Transverse colon (tissue), 4 donors: ENCODE measurements at regions not wholly inside any gene's neighbourhood (a gene's known extent, or its start where the extent isn't known, plus 50 kb on each side); places are given as distances from the start of the nearest gene placed in this dataset.

Experiments used
- DNase-seq: peaks from one replicate; pipeline ENCODE4 v3.0.0-alpha.2; 2019
- H3K27ac ChIP-seq, 4 donors: fragments of 200-600 bp; sonication (generic); 2 replicates each; pipeline ENCODE4 v1.5.1; 2016 to 2018; ENCODE audit warnings: inconsistent platforms in 4 of 4
- H3K27me3 ChIP-seq: fragments of 200-600 bp; sonication (generic); 2 replicates; pipeline ENCODE4 v1.5.1; 2017; ENCODE audit warnings: inconsistent platforms
- H3K36me3 ChIP-seq, 4 donors: fragments of 200-600 bp; sonication (generic); 2 replicates each; pipeline ENCODE4 v1.5.1; 2017 to 2019; ENCODE audit warnings: inconsistent platforms in 4 of 4
- H3K4me1 ChIP-seq, 4 donors: fragments of 200-600 bp; sonication (generic); 2 replicates each; pipeline ENCODE4 v1.5.1; 2017 to 2020; ENCODE audit warnings: inconsistent platforms in 4 of 4
- H3K4me3 ChIP-seq, 4 donors: fragments of 200-600 bp; sonication (generic); 1 replicate in 1 of 4; 2 replicates in 3 of 4; pipeline versions ENCODE4 v1.5.1 to v1.6.1; 2017 to 2019; ENCODE audit warnings: inconsistent platforms in 4 of 4
- H3K9me3 ChIP-seq, 2 donors: fragments of 200-600 bp; sonication (generic); 2 replicates each; pipeline ENCODE4 v1.5.1; 2017 to 2019; ENCODE audit warnings: inconsistent platforms in 2 of 2
- CTCF ChIP-seq, 5 experiments: fragments of 200-600 bp in 3 of 5; fragments of 450-650 bp in 2 of 5; sonication (generic) in 3 of 5; IDR thresholded peaks; 1 replicate in 2 of 5; 2 replicates in 3 of 5; pipeline ENCODE4 v1.5.1; 2016 to 2017; ENCODE audit warnings: antibody characterized with exemption in 5 of 5, inconsistent platforms in 3 of 5, mild to moderate bottlenecking in 2 of 5, moderate library complexity in 1 of 5
- EP300 ChIP-seq: sonication (generic); formaldehyde crosslinking; IDR thresholded peaks from one replicate; pipeline ENCODE4 v1.6.1; 2017; ENCODE audit warnings: antibody characterized with exemption, low read depth
- POLR2A ChIP-seq: fragments of 450-650 bp; IDR thresholded peaks from one replicate; pipeline ENCODE4 v1.6.1; 2016; ENCODE audit warnings: antibody characterized with exemption, mild to moderate bottlenecking, moderate library complexity
- POLR2AphosphoS5 ChIP-seq, 3 donors: sonication (generic); formaldehyde crosslinking; IDR thresholded peaks; one replicate each; pipeline ENCODE4 v1.6.1; 2016; ENCODE audit warnings: antibody characterized with exemption in 3 of 3
- WGBS, 2 donors: methylation state at CpG; one replicate each; pipeline ENCODE4 v1.1.5; 2018; ENCODE audit warnings: low coverage in 1 of 2; 5-methylcytosine and 5-hydroxymethylcytosine counted together
- in situ Hi-C, 4 donors: fragments of 200-750 bp; cut with MboI; loops; one replicate each; pipeline versions ENCODE4 v1.15.0 to v1.15.1; 2017; ENCODE audit warnings: low sequenced_read_pairs in 3 of 4, low pct_ligation_motif_present in 1 of 4, low pct_unique_long_range_greater_than_20kb in 1 of 4
- intact Hi-C: fragments of 100-400 bp; cut with DNase I; formaldehyde crosslinking; loops from one replicate; pipeline ENCODE4 v1.15.1; 2023; ENCODE audit warnings: low total_unique reads

GRCh38 chr12:113659416-113659815 lies 187.7 kb upstream of the LHX5 start:
- Histone ChIP-seq H3K27ac (no peak overlapping the region), H3K4me3 (no peak overlapping the region), H3K36me3 (no peaks in the 10 kb centered on the region), H3K9me3 (no peaks in the 10 kb centered on the region), H3K27me3 (no peaks in the 10 kb centered on the region), H3K4me1 (no peaks in the 10 kb centered on the region)
- DNase-seq: no peak
- 66% methylated on average over 5 of the region's 5 CpGs; no CpG with 5 or more reads in 1 of the 2 donors for WGBS, 2 donors
- intact Hi-C loops: no loop called here
- TF ChIP-seq POLR2AphosphoS5 (IDR thresholded peaks at IDR 0.05) (no peak), EP300 (no peak)
- in situ Hi-C loops: no loop called here

GRCh38 chr12:113659015-113659414 lies 187.3 kb upstream of the LHX5 start:
- WGBS, 2 donors: 72 to 78% methylated on average over 4 to 6 of the region's 6 CpGs
- Histone ChIP-seq H3K4me1 (no peaks in the 10 kb centered on the region), H3K9me3 (no peaks in the 10 kb centered on the region), H3K27ac (no peak overlapping the region), H3K4me3 (no peak overlapping the region), H3K36me3 (no peaks in the 10 kb centered on the region), H3K27me3 (no peaks in the 10 kb centered on the region)
- in situ Hi-C loops: no loop called here
- intact Hi-C loops: no loop called here
- no peak for DNase-seq
- no peak for TF ChIP-seq POLR2AphosphoS5 (IDR thresholded peaks at IDR 0.05)
- no peak for TF ChIP-seq EP300
- no peak for TF ChIP-seq CTCF (IDR thresholded peaks at IDR 0.05)
- no peak for TF ChIP-seq POLR2A

GRCh38 chr12:113658006-113658655 lies 186.5 kb upstream of the LHX5 start:
- Histone ChIP-seq H3K36me3 (no peaks in the 10 kb centered on the region), H3K27ac (no peak overlapping the region), H3K4me1 (no peaks in the 10 kb centered on the region), H3K27me3 (no peaks in the 10 kb centered on the region), H3K4me3 (no peak overlapping the region), H3K9me3 (no peaks in the 10 kb centered on the region)
- intact Hi-C loops: no loop called here
- in situ Hi-C loops: no loop called here
- DNase-seq: no peak
- 18% methylated on average over 1 of the region's 1 CpG; no CpG with 5 or more reads in 1 of the 2 donors for WGBS, 2 donors
- TF ChIP-seq EP300: no peak
- TF ChIP-seq POLR2AphosphoS5 (IDR thresholded peaks at IDR 0.05): no peak
- no peak for TF ChIP-seq POLR2A
- no peak for TF ChIP-seq CTCF (IDR thresholded peaks at IDR 0.05)

- Histone ChIP-seq H3K27ac (no peak overlapping the region), H3K27me3 (no peaks in the 10 kb centered on the region), H3K36me3 (no peaks in the 10 kb centered on the region), H3K4me1 (no peaks in the 10 kb centered on the region), H3K4me3 (no peak overlapping the region), H3K9me3 (no peaks in the 10 kb centered on the region)
- DNase-seq: no peak
- WGBS, 2 donors: 59 to 68% methylated on average over 3 to 4 of the region's 4 CpGs
- TF ChIP-seq POLR2A (no peak), POLR2AphosphoS5 (IDR thresholded peaks at IDR 0.05) (no peak)
- in situ Hi-C loops (no loop called here), intact Hi-C loops (no loop called here)
Observed at GRCh38 chr12:113655919-113656318, 184.2 kb upstream of the LHX5 start.

- no peak for TF ChIP-seq POLR2AphosphoS5 (IDR thresholded peaks at IDR 0.05)
- no peak for TF ChIP-seq POLR2A
- TF ChIP-seq CTCF (IDR thresholded peaks at IDR 0.05): no peak
- TF ChIP-seq EP300: no peak
- 78% methylated on average over 3 of the region's 3 CpGs; no CpG with 5 or more reads in 1 of the 2 donors for WGBS, 2 donors
- intact Hi-C loops: no loop called here
- Histone ChIP-seq H3K36me3 (no peaks in the 10 kb centered on the region), H3K9me3 (no peaks in the 10 kb centered on the region), H3K27ac (no peak overlapping the region), H3K4me1 (no peaks in the 10 kb centered on the region), H3K27me3 (no peaks in the 10 kb centered on the region), H3K4me3 (no peak overlapping the region)
- no peak for DNase-seq
- in situ Hi-C loops: no loop called here
Observed at GRCh38 chr12:113655479-113655878, 183.8 kb upstream of the LHX5 start.
